Neutrophil (primary cell): ENCODE measurements at regions not wholly inside any gene's neighbourhood (a gene's known extent, or its start where the extent isn't known, plus 50 kb on each side); places are given as distances from the start of the nearest gene placed in this dataset.

Source experiments
- H3K27ac ChIP-seq: fragments of 200-600 bp; sonication (generic); 2 replicates; pipeline ENCODE4 v1.5.1; 2016; ENCODE audit warnings: mild to moderate bottlenecking, moderate library complexity
- H3K27me3 ChIP-seq: fragments of 200-600 bp; sonication (generic); 2 replicates; pipeline ENCODE4 v1.6.0; 2016; ENCODE audit warnings: mild to moderate bottlenecking
- H3K36me3 ChIP-seq: fragments of 200-600 bp; sonication (generic); 2 replicates; pipeline ENCODE4 v1.5.1; 2017
- H3K4me1 ChIP-seq, 2 experiments: fragments of 200-600 bp in 1 of 2; sonication (generic) in 1 of 2; 1 replicate in 1 of 2; 2 replicates in 1 of 2; pipeline versions ENCODE4 v1.5.1 to v1.6.1; 2013 to 2016; ENCODE audit warnings: low read depth in 1 of 2, low read length in 1 of 2, mild to moderate bottlenecking in 1 of 2, moderate library complexity in 1 of 2; ENCODE audit not compliant: control insufficient read depth in 1 of 2, insufficient read depth in 1 of 2
- H3K4me3 ChIP-seq, 2 experiments: fragments of 200-600 bp in 1 of 2; sonication (generic) in 1 of 2; 1 replicate in 1 of 2; 2 replicates in 1 of 2; pipeline ENCODE4 v1.5.1; 2013 to 2016; ENCODE audit warnings: low read depth in 1 of 2, low read length in 1 of 2, mild to moderate bottlenecking in 1 of 2, moderate library complexity in 1 of 2
- H3K9me3 ChIP-seq: fragments of 200-600 bp; sonication (generic); 2 replicates; pipeline ENCODE4 v1.5.1; 2016
- TF ChIP-seq, protein P1 (sequence below): fragments of 200-600 bp; sonication (generic); IDR thresholded peaks from 2 replicates; pipeline ENCODE4 v1.5.1; 2016; ENCODE audit warnings: antibody characterized with exemption

DNA sequence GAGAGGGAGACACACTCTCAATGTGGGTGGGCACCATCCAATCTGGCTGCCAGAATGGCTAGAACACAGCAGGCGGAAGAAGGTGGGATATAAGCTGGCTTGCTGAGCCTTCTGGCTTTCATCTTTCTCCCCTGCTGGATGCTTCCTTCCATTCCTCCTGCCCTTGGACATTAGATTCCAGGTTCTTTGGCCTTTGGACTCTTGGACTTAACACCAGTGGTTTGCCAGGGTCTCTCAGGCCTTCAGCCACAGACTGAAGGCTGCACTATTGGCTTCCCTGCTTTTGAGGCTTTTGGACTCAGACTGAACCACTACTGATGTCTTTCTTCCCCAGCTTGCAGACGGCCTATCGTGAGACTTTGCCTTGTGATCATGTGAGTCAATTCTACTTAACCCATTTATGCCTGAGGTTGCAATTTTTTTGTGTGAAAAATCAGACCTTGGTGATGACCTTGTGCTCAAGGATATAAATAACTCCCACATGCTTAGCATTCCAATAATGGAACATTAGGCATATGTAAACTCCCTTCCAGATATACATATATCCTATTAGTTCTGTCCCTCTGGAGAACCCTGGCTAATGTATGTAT lies 56.7 kb upstream of the CD55 start:
- Histone ChIP-seq H3K9me3 (no peaks in the 10 kb centered on the region), H3K4me1 (no peaks in the 10 kb centered on the region), H3K4me3 (no peak overlapping the region), H3K36me3 (no peaks in the 10 kb centered on the region), H3K27ac (no peak overlapping the region), H3K27me3 (no peaks in the 10 kb centered on the region)
- TF ChIP-seq, protein P1, sequence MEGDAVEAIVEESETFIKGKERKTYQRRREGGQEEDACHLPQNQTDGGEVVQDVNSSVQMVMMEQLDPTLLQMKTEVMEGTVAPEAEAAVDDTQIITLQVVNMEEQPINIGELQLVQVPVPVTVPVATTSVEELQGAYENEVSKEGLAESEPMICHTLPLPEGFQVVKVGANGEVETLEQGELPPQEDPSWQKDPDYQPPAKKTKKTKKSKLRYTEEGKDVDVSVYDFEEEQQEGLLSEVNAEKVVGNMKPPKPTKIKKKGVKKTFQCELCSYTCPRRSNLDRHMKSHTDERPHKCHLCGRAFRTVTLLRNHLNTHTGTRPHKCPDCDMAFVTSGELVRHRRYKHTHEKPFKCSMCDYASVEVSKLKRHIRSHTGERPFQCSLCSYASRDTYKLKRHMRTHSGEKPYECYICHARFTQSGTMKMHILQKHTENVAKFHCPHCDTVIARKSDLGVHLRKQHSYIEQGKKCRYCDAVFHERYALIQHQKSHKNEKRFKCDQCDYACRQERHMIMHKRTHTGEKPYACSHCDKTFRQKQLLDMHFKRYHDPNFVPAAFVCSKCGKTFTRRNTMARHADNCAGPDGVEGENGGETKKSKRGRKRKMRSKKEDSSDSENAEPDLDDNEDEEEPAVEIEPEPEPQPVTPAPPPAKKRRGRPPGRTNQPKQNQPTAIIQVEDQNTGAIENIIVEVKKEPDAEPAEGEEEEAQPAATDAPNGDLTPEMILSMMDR: no peak

DNA sequence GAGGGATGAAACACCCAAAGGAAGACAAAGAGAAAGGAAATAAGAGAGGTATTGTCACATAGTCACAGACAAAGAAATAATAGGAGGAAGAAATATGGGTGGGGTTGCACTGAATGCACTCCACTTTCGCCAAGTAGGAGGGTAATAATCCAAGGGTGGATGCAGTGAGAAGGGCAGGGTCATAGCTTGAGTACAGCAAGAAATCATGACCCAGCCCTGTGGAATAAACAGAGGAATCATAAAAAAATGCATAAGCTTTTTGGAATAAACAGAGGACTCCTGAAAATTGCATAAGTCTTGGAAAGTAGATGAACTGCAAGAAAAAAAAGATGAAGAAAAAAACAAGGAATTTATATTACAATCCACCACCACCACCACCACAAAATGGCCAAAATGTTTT lies 53.1 kb upstream of the CD55 start:
- TF ChIP-seq, protein P1: no peak
- Histone ChIP-seq H3K36me3 (no peaks in the 10 kb centered on the region), H3K9me3 (no peaks in the 10 kb centered on the region), H3K4me1 (no peaks in the 10 kb centered on the region), H3K4me3 (no peak overlapping the region), H3K27ac (no peak overlapping the region), H3K27me3 (no peaks in the 10 kb centered on the region)

DNA sequence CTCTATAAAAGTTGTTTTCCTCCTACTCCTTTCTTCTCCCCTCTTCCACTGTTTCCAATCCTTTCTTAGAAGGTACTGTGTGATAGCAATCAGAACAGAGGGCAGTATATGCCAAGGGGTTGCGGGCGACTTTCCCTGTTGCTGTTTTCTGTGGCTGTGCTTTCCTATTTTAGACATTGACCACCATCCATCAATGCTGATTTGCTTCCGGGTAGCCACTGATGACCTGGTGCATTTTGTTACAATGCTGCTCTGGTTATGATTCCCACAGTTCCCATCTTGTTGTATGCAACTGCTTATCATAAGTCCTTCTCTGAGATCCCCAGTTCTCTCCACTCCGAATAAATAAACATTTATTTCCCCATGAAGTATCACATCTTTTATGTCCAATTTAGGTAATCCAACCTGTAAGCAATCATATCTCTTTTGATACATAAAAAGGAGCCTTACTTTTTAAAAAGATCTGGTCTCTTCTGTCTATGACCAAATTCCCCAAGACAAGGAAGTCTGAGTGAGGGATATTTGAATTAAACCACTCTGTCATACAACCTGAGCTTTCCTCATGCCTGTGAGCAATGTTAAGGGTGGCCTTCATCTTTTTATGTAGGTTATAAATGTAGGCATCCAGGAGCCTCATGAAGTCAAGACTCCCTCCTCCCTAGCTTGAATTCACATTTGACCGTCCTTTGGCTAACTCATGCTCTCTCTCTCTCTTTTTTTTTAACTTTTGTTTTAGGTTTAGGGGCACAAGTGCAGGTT lies 52.5 kb upstream of the CD55 start:
- H3K36me3 ChIP-seq: no peaks in the 10 kb centered on the region
- H3K4me1 ChIP-seq: no peaks in the 10 kb centered on the region
- H3K4me3 ChIP-seq: no peak overlapping the region
- no peaks in the 10 kb centered on the region for H3K9me3 ChIP-seq
- TF ChIP-seq, protein P1: no peak
- H3K27me3 ChIP-seq: no peaks in the 10 kb centered on the region
- H3K27ac ChIP-seq: no peak overlapping the region
